Adrenal gland (tissue), 9 donors: ENCODE measurements at regions not wholly inside any gene's neighbourhood (a gene's known extent, or its start where the extent isn't known, plus 50 kb on each side); places are given as distances from the start of the nearest gene placed in this dataset.

Source experiments
- DNase-seq, 7 donors: peaks; one replicate each; pipeline ENCODE4 v3.0.0-alpha.2; 2019 to 2020
- H3K27ac ChIP-seq, 5 donors: fragments of 200-600 bp; sonication (generic) in 4 of 5; 1 replicate in 3 of 5; 2 replicates in 2 of 5; pipeline versions ENCODE4 v1.5.1 to v1.8.0; 2016 to 2020; ENCODE audit warnings: mild to moderate bottlenecking in 1 of 5
- H3K27me3 ChIP-seq: fragments of 200-600 bp; 2 replicates; pipeline ENCODE4 v1.8.0; 2021
- H3K36me3 ChIP-seq, 2 donors: fragments of 200-600 bp; replicated peaks in 1 of 2; 1 replicate in 1 of 2; 2 replicates in 1 of 2; pipeline versions ENCODE4 v1.5.1 to v1.8.0; 2018 to 2022
- H3K4me1 ChIP-seq, 2 donors: fragments of 200-600 bp; replicated peaks in 1 of 2; 1 replicate in 1 of 2; 2 replicates in 1 of 2; pipeline versions ENCODE4 v1.5.1 to v1.8.0; 2018 to 2021
- H3K4me3 ChIP-seq, 4 donors: fragments of 200-600 bp; sonication (generic) in 3 of 4; one replicate each; pipeline ENCODE4 v1.5.1; 2016 to 2018
- H3K9me3 ChIP-seq, 3 donors: fragments of 200-600 bp; sonication (generic) in 1 of 3; replicated peaks in 1 of 3; 1 replicate in 2 of 3; 2 replicates in 1 of 3; pipeline versions ENCODE4 v1.5.1 to v1.8.0; 2016 to 2021
- POLR2A ChIP-seq, 2 donors: fragments of 450-650 bp; IDR thresholded peaks; one replicate each; pipeline ENCODE4 v1.6.1; 2017; ENCODE audit warnings: antibody characterized with exemption in 2 of 2, mild to moderate bottlenecking in 2 of 2, moderate library complexity in 1 of 2
- WGBS, 4 donors: extraction: QIAGEN DNeasy Blood & Tissue Kit in 2 of 4; methylation state at CpG; one replicate each; pipeline versions ENCODE4 v1.1.5 to v1.1.7; 2013 to 2017; 5-methylcytosine and 5-hydroxymethylcytosine counted together
- intact Hi-C, 2 donors: fragments of 100-400 bp; cut with DNase I; formaldehyde crosslinking; loops; one replicate each; pipeline versions ENCODE4 v1.14.1 to v1.15.0; 2022 to 2023
- TF ChIP-seq, protein P1 (sequence below), 6 experiments: fragments of 450-650 bp in 4 of 6; fragments of 200-600 bp in 2 of 6; sonication (generic) in 1 of 6; IDR thresholded peaks; 1 replicate in 5 of 6; 2 replicates in 1 of 6; pipeline versions ENCODE4 v1.5.1 to v1.8.0; 2016 to 2021; ENCODE audit warnings: antibody characterized with exemption in 6 of 6, mild to moderate bottlenecking in 2 of 6, moderate library complexity in 1 of 6
- donor health status: healthy with polysubstance abuse.
- donor health status: Bipolar disorder and iron deficiency.
- donor health status: DM: yes; HTN: yes; CAD: no.
- donor health status: DM: no; HTN: no; CAD: no.
- donor health status: DM: no; HTN: no; CAD: no.

DNA sequence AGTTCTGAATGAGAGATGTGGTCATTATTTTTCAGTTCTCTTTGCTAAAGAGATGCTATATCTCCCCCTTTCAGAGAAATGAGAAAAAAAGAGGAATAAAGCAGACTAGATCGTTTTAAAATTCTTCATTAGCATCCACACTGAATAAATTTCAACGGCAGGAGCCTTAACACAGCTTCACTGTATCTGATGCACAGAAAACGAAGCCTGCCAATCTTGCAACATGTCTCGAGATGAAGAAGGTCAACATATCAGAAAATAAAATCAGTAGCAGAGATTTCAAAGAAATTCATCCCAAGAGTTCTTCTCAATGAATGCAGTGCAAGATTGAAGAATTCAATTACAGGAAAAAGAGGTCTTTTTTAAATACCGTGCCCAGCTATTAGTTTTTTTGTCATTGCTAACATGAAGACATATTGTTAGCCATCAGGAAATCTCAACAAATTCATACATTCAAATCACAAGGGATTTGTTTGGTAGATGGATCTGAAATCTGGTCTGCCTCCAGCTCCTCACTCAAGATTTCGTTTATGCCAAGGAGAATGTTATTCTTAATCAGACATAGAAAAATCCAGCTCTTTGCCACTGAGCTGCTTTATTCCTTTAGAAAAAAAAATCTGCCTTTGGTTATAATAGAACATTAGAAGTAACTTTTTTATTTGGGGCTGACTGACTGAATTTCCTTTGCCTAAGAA is 76.4 kb upstream of the DAB1 start:
- Histone ChIP-seq H3K27me3 (no peaks in the 10 kb centered on the region), H3K27ac (no peak overlapping the region), H3K36me3 (no peaks in the 10 kb centered on the region), H3K9me3 (no peaks in the 10 kb centered on the region), H3K4me1 (no peaks in the 10 kb centered on the region), H3K4me3 (no peak overlapping the region)
- TF ChIP-seq POLR2A (IDR thresholded peaks at IDR 0.05), result no peak
- TF ChIP-seq, protein P1, sequence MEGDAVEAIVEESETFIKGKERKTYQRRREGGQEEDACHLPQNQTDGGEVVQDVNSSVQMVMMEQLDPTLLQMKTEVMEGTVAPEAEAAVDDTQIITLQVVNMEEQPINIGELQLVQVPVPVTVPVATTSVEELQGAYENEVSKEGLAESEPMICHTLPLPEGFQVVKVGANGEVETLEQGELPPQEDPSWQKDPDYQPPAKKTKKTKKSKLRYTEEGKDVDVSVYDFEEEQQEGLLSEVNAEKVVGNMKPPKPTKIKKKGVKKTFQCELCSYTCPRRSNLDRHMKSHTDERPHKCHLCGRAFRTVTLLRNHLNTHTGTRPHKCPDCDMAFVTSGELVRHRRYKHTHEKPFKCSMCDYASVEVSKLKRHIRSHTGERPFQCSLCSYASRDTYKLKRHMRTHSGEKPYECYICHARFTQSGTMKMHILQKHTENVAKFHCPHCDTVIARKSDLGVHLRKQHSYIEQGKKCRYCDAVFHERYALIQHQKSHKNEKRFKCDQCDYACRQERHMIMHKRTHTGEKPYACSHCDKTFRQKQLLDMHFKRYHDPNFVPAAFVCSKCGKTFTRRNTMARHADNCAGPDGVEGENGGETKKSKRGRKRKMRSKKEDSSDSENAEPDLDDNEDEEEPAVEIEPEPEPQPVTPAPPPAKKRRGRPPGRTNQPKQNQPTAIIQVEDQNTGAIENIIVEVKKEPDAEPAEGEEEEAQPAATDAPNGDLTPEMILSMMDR (IDR thresholded peaks at IDR 0.05), result no peak
- DNase-seq, result no peak
- WGBS, 4 donors, result 63 to 71% (median 68%) methylated on average over 6 of the region's 6 CpGs
- intact Hi-C loops, result no loop called here

- Histone ChIP-seq H3K4me1 (no peaks in the 10 kb centered on the region), H3K9me3 (no peaks in the 10 kb centered on the region), H3K4me3 (no peak overlapping the region), H3K27me3 (no peaks in the 10 kb centered on the region), H3K27ac (no peak overlapping the region), H3K36me3 (no peaks in the 10 kb centered on the region)
- DNase-seq, result no peak
- intact Hi-C loops, result no loop called here
- WGBS, 4 donors, result 42 to 55% (median 51%) methylated on average over 6 of the region's 6 CpGs
- TF ChIP-seq POLR2A (IDR thresholded peaks at IDR 0.05), result no peak
- TF ChIP-seq, protein P1 (IDR thresholded peaks at IDR 0.05), result no peak
Measured at GRCh38 chr1:57494530-57495079, 70.7 kb upstream of the DAB1 start.

GRCh38 chr1:57492586-57493226 is 68.8 kb upstream of the DAB1 start:
- no peak for TF ChIP-seq POLR2A (IDR thresholded peaks at IDR 0.05)
- TF ChIP-seq, protein P1 (IDR thresholded peaks at IDR 0.05), result no peak
- no peaks in the 10 kb centered on the region for H3K9me3 ChIP-seq
- no peaks in the 10 kb centered on the region for H3K36me3 ChIP-seq
- H3K4me3 ChIP-seq, result no peak overlapping the region
- WGBS, 4 donors, result 52 to 60% (median 59%) methylated on average over 5 of the region's 5 CpGs
- H3K27ac ChIP-seq, result no peak overlapping the region
- intact Hi-C loops, result no loop called here
- DNase-seq, result no peak
- H3K4me1 ChIP-seq, result no peaks in the 10 kb centered on the region
- H3K27me3 ChIP-seq, result no peaks in the 10 kb centered on the region

DNA sequence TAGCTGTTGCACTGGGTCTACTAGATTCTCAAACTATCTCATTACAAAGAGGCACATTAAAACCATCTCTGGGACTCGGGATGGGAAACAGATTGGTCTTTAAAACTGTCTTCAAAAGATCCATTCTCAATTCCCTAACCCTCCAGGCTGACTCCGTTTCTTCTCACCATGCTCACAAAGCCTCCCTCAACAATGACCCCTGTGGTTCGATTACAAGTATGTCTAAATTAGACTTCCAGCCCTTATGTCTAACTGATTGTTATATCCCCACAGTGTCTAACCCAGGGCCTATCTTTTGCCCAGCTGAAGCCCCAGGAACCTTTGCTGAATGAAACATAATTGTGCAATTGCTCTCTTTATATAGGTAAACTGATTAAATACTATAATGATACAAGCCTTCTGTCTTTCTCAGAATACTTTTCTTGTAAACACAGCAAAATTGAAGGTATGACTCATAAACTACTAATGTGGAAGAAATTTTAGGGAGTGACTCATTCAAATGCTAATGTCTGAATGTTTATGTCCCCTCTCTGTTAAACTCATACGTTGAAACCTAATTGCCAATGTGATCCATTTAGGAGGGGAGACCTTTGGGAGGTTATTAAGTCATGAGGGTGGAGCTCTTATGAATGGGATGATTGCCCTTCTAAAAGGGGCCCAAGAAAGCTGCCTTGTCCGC is 65.6 kb upstream of the DAB1 start:
- WGBS, 4 donors, result 76 to 80% (median 78%) methylated on average over 4 to 5 of the region's 5 CpGs
- H3K4me3 ChIP-seq, result no peak overlapping the region
- intact Hi-C loops, result no loop called here
- H3K36me3 ChIP-seq, result no peaks in the 10 kb centered on the region
- H3K27ac ChIP-seq, result no peak overlapping the region
- no peaks in the 10 kb centered on the region for H3K4me1 ChIP-seq
- H3K27me3 ChIP-seq, result no peaks in the 10 kb centered on the region
- no peak for TF ChIP-seq POLR2A (IDR thresholded peaks at IDR 0.05)
- TF ChIP-seq, protein P1 (IDR thresholded peaks at IDR 0.05), result no peak
- DNase-seq, result no peak
- no peaks in the 10 kb centered on the region for H3K9me3 ChIP-seq
